ENCODE measurements at regions not wholly inside any gene's neighbourhood (a gene's known extent, or its start where the extent isn't known, plus 50 kb on each side); places are given as distances from the start of the nearest gene placed in this dataset.
"Not testable (repeated sequence)": the region's sequence is repeated elsewhere in the genome, so short reads cannot be mapped to it uniquely, and the experiment has no call there.

DNA sequence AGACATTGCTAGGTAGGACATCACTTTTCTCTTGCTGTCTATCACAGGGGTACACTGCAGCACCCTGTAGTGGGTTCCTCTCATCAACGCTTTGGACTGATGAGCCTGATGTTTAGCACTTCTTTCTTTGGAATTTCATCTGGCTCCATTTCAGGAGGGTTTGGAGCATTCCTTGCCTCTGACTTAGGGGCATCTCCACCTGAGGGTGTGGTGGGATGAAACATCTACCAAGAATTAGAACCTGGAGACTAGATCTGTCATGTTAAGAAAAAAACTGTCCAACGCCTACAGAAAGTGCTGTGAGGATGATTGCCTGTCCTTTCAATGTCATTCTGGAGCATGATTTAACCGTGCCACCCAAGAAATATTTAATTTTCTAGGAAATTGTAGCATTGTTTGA, 648.4 kb downstream of the ETS1 start:
- no peak overlapping the region for H3K4me3 ChIP-seq (ENCODE audit: low read depth, low read length)
- no peaks in the 10 kb centered on the region for H3K36me3 ChIP-seq (ENCODE audit: control insufficient read depth, insufficient read depth, low read length)
- H3K4me1 ChIP-seq (ENCODE audit: control insufficient read depth, insufficient read depth, low read length) = no peaks in the 10 kb centered on the region
- H3K27me3 ChIP-seq (ENCODE audit: control insufficient read depth, insufficient read depth, low read length) = no peaks in the 10 kb centered on the region
- H3K9ac ChIP-seq (ENCODE audit: low read depth, low read length) = no peak overlapping the region
- no peaks in the 10 kb centered on the region for H3K9me3 ChIP-seq (ENCODE audit: control insufficient read depth, insufficient read depth, low read length)

DNA sequence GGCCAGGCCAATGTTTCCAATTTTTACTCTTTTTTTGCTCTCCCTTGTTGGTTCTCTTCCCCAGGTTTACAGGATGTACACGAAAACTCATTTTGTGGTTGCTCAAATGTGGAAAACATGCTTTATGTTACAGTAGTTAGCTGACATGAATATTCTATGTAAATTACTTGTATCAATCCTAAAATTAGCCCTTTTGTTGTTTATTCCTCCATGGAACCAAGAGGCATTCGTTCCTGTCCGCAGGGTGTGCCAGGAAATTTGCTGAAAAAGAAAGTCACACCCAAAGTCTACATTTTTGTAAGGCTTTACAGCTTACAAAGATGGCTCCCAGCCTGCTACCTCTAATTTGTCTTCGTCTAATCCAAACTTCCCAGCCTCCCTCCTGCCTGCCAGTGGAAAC, 652.3 kb downstream of the ETS1 start:
- H3K36me3 ChIP-seq (ENCODE audit: control insufficient read depth, insufficient read depth, low read length) = no peaks in the 10 kb centered on the region
- no peaks in the 10 kb centered on the region for H3K4me1 ChIP-seq (ENCODE audit: control insufficient read depth, insufficient read depth, low read length)
- H3K9me3 ChIP-seq (ENCODE audit: control insufficient read depth, insufficient read depth, low read length) = no peaks in the 10 kb centered on the region
- H3K9ac ChIP-seq (ENCODE audit: low read depth, low read length) = no peak overlapping the region
- H3K4me3 ChIP-seq (ENCODE audit: low read depth, low read length) = no peak overlapping the region
- H3K27me3 ChIP-seq (ENCODE audit: control insufficient read depth, insufficient read depth, low read length) = no peaks in the 10 kb centered on the region

DNA sequence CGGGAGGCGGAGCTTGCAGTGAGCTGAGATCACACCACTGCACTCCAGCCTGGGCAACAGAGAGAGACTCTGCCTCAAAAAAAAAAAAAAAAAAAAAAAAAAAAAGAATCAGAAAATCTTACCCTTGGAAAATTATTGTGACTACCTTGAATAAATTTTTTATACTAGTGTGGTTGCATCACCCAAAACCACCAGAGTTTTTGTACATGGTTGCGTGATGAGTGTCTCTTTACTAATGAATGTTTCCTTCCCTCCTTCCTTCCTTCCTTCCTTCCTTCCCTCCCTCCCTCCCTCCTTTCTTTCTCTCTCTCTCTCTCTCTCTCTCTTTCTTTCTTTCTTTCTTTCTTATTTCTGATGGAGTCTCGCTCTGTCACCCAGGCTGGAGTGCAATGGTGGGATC, 653.4 kb downstream of the ETS1 start:
- not testable (repeated sequence) for H3K4me3 ChIP-seq (ENCODE audit: low read depth, low read length); H3K4me1 ChIP-seq (ENCODE audit: control insufficient read depth, insufficient read depth, low read length); H3K9ac ChIP-seq (ENCODE audit: low read depth, low read length); H3K27me3 ChIP-seq (ENCODE audit: control insufficient read depth, insufficient read depth, low read length); H3K36me3 ChIP-seq (ENCODE audit: control insufficient read depth, insufficient read depth, low read length); H3K9me3 ChIP-seq (ENCODE audit: control insufficient read depth, insufficient read depth, low read length)

DNA sequence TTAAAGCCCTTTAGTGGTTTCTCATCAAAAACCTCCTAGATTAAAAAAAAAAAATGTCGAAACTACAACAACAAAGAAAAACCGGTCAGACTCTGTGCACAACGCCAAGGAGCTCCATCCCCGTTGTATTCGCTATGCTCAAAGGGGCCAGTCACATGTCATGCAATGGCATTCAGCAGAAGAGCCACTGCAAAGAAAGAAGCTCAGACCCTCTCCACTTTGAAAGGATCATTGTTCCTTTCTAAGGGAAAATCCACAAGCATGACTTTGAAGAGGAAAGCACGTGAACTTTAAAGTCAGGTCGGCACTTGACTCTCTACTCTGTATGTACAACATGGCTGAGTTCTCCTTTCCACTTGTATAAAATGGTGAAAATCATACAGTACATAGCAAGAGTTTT, 655.6 kb downstream of the ETS1 start:
- Histone ChIP-seq H3K36me3 (ENCODE audit: control insufficient read depth, insufficient read depth, low read length) (no peaks in the 10 kb centered on the region), H3K27me3 (ENCODE audit: control insufficient read depth, insufficient read depth, low read length) (no peaks in the 10 kb centered on the region), H3K9me3 (ENCODE audit: control insufficient read depth, insufficient read depth, low read length) (no peaks in the 10 kb centered on the region), H3K4me3 (ENCODE audit: low read depth, low read length) (no peak overlapping the region), H3K9ac (ENCODE audit: low read depth, low read length) (no peak overlapping the region), H3K4me1 (ENCODE audit: control insufficient read depth, insufficient read depth, low read length) (no peaks in the 10 kb centered on the region)

DNA sequence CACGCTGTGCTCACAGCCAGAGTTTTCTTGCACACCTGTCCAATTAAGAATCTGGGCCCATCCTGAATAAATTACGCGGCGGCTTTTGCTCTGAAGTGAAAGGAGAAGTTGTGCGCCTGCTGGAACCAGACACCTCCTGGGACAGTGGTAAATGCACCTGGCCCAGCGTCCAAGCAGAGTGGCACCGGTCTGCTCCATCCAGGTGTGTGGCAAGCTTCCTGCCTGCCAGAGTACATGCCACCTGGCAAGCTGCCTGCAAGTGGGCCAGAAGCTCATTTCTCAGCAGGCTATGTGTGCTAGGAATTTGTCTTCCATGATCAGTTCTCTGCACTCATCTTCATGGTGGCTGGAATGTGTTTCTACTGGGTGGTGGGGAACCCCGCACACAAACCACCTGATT, 660.6 kb downstream of the ETS1 start:
- no peaks in the 10 kb centered on the region for H3K9me3 ChIP-seq (ENCODE audit: control insufficient read depth, insufficient read depth, low read length)
- H3K36me3 ChIP-seq (ENCODE audit: control insufficient read depth, insufficient read depth, low read length) = no peaks in the 10 kb centered on the region
- no peak overlapping the region for H3K4me3 ChIP-seq (ENCODE audit: low read depth, low read length)
- H3K9ac ChIP-seq (ENCODE audit: low read depth, low read length) = no peak overlapping the region
- H3K27me3 ChIP-seq (ENCODE audit: control insufficient read depth, insufficient read depth, low read length) = no peaks in the 10 kb centered on the region
- no peaks in the 10 kb centered on the region for H3K4me1 ChIP-seq (ENCODE audit: control insufficient read depth, insufficient read depth, low read length)

DNA sequence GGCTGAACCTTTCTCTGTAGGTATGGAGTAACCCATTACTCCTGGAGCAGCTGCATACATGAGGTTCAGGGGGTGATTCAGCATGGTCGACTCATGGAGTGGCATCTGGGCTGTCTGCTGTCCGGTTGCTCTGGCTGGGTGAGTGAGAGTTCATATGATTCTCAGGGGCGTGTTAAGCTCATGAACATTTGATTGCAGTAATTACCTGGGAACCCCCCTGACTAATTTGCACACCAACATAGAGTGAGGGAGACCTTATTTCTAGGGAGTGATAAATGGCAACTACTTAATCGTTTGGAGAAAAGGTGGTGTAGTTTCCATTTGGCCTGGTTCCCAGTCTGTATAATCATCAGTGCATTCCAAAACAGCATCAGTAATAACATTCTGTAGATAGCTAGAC, 661.9 kb downstream of the ETS1 start:
- H3K9ac ChIP-seq (ENCODE audit: low read depth, low read length) = no peak overlapping the region
- H3K27me3 ChIP-seq (ENCODE audit: control insufficient read depth, insufficient read depth, low read length) = no peaks in the 10 kb centered on the region
- no peaks in the 10 kb centered on the region for H3K4me1 ChIP-seq (ENCODE audit: control insufficient read depth, insufficient read depth, low read length)
- H3K36me3 ChIP-seq (ENCODE audit: control insufficient read depth, insufficient read depth, low read length) = no peaks in the 10 kb centered on the region
- no peaks in the 10 kb centered on the region for H3K9me3 ChIP-seq (ENCODE audit: control insufficient read depth, insufficient read depth, low read length)
- H3K4me3 ChIP-seq (ENCODE audit: low read depth, low read length) = no peak overlapping the region

DNA sequence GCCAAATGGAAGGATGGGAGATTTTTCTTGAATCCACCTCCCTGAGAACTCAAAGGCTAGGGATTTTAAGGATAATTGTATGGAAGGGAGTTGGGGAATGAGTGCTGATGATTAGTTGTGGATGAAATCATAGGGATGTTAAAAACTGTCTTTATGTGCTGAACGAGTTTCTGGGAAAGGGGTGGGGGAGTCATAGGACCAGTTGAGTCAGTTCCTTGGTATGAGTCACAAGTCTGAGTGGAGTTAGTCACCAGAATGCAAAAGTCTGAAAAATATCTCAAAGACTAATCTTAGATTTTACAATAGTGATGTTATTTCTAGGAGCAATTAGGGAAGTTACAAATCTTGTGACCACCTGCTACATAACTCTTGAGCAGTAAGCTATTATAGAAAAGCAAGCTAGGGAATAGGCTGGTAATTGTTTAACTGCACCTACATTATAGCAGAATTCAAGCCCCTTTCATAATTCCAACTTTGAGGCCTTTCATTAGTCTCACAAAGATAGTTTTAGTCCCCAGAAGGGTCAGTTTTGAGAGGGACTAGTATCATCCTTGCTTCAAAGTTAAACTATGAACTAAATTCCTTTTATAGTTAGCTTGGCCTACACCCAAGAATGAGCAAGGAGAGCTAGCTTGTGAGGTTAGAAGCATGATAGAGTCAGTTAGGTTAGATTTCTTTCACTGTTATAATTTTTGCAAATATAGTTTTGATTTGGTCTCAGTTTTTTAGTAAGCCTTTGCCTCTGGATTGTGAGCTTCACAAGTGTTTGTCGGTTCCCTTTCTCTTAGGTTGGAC, 668.0 kb downstream of the ETS1 start:
- Histone ChIP-seq H3K4me1 (ENCODE audit: control insufficient read depth, insufficient read depth, low read length) (no peaks in the 10 kb centered on the region), H3K9me3 (ENCODE audit: control insufficient read depth, insufficient read depth, low read length) (no peaks in the 10 kb centered on the region), H3K4me3 (ENCODE audit: low read depth, low read length) (no peak overlapping the region), H3K27me3 (ENCODE audit: control insufficient read depth, insufficient read depth, low read length) (no peaks in the 10 kb centered on the region), H3K9ac (ENCODE audit: low read depth, low read length) (no peak overlapping the region), H3K36me3 (ENCODE audit: control insufficient read depth, insufficient read depth, low read length) (no peaks in the 10 kb centered on the region)

DNA sequence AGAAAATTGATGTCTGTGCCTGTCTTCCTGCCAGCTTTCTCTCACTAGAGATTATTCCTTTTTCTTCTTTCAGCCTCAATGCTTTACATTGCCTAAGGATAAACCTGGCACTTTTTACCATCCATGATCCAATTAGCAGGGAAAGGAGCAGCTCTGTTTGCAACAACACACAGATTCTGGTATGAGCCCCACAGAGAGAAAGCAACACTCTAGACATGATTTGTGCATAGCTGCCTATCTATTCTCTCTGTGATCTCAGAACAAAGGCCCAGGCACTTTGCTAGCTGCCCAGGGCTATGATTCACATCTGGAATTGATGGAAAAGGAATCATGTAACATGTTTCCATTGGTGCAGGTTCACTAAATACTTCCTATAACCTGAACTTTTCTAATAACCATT, 685.0 kb downstream of the ETS1 start:
- H3K4me1 ChIP-seq (ENCODE audit: control insufficient read depth, insufficient read depth, low read length) = no peaks in the 10 kb centered on the region
- H3K36me3 ChIP-seq (ENCODE audit: control insufficient read depth, insufficient read depth, low read length) = no peaks in the 10 kb centered on the region
- H3K27me3 ChIP-seq (ENCODE audit: control insufficient read depth, insufficient read depth, low read length) = no peaks in the 10 kb centered on the region
- H3K9ac ChIP-seq (ENCODE audit: low read depth, low read length) = no peak overlapping the region
- H3K4me3 ChIP-seq (ENCODE audit: low read depth, low read length) = no peak overlapping the region
- H3K9me3 ChIP-seq (ENCODE audit: control insufficient read depth, insufficient read depth, low read length) = no peaks in the 10 kb centered on the region

DNA sequence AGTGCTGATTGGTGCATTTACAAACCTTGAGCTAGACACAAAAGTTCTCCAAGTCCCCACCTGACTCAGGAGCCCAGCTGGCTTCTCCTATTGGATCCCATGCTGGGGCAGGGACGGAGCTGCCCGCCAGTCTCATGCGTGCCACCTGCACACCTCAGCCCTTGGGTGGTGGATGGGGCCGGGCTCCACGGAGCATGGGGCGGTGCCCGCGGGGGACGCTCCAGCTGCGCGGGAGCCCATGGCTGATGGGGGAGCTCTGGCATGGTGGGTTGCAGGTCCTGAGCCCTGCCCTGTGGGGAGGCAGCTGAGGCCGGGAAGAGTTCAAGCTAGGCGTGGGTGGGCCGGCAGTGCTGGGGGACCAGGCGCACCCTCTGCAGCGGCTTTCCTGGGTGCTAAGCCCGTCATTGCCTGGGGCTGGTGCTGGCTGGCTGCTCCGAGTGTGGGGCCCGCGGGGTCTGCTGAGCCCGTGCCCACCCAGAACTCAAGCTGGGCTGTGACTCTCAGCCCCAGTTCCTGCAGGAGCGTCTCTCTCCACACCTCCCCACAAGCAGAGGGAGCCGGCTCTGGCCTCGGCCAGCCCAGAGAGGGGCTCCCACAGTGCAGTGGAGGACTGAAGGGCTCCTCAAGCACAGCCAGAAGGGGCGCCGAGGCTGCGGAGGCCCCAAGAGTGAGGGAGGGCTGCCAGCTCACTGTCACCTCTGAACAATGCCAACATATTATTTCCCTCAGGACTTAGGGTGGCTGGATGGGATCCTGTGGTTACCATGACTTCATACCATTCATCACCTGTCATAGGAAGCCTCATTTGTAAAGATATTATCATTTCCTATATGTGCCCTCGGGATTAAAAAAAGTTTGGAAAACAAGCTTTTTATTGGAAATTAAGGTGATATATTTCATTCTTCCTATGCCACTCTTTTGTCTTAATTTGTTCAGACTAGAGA, 688.7 kb downstream of the ETS1 start:
- Histone ChIP-seq H3K9ac (ENCODE audit: low read depth, low read length) (no peak overlapping the region), H3K4me1 (ENCODE audit: control insufficient read depth, insufficient read depth, low read length) (no peaks in the 10 kb centered on the region), H3K4me3 (ENCODE audit: low read depth, low read length) (no peak overlapping the region), H3K36me3 (ENCODE audit: control insufficient read depth, insufficient read depth, low read length) (no peaks in the 10 kb centered on the region), H3K27me3 (ENCODE audit: control insufficient read depth, insufficient read depth, low read length) (no peaks in the 10 kb centered on the region), H3K9me3 (ENCODE audit: control insufficient read depth, insufficient read depth, low read length) (no peaks in the 10 kb centered on the region)

DNA sequence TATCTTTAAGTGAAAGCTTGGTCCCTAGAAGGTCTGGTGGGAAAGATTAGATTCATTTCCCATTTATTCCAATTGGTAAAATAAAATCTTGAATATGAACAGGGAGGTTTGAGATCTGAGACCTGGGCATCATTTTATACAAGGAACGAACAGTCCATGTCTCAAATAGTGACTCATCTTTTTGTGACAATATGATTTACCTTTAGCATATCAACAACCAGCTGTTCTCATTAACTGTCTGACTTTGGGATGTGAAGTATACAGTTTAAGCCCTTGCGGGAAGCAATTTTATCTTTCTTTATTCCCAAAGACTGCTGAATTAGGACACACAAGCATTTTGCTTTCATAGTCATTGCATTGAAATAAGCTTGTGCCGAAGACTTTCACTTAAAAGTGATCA, 691.6 kb downstream of the ETS1 start:
- Histone ChIP-seq H3K27me3 (ENCODE audit: control insufficient read depth, insufficient read depth, low read length) (no peaks in the 10 kb centered on the region), H3K9ac (ENCODE audit: low read depth, low read length) (no peak overlapping the region), H3K4me1 (ENCODE audit: control insufficient read depth, insufficient read depth, low read length) (no peaks in the 10 kb centered on the region), H3K9me3 (ENCODE audit: control insufficient read depth, insufficient read depth, low read length) (no peaks in the 10 kb centered on the region), H3K4me3 (ENCODE audit: low read depth, low read length) (no peak overlapping the region), H3K36me3 (ENCODE audit: control insufficient read depth, insufficient read depth, low read length) (no peaks in the 10 kb centered on the region)

DNA sequence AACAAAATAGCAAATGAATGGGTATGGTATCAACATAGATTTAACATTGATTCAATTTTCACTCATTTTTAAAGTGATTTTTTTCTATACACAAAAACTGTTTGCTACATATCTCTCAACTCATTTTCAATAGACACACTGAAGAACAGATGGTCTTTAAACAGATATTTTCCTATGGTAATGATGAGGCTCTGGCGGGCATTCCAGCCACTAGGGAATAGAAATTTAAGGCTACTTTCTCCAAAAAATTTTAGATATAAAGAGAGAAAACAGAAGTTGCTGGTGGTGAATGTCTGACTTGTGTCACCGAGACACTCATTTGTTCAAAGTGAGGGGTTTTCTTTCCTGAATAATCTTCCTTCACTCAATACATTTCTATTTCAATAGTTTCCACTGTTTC, 693.0 kb downstream of the ETS1 start:
- Histone ChIP-seq H3K27me3 (ENCODE audit: control insufficient read depth, insufficient read depth, low read length) (no peaks in the 10 kb centered on the region), H3K36me3 (ENCODE audit: control insufficient read depth, insufficient read depth, low read length) (no peaks in the 10 kb centered on the region), H3K4me3 (ENCODE audit: low read depth, low read length) (no peak overlapping the region), H3K4me1 (ENCODE audit: control insufficient read depth, insufficient read depth, low read length) (no peaks in the 10 kb centered on the region), H3K9me3 (ENCODE audit: control insufficient read depth, insufficient read depth, low read length) (no peaks in the 10 kb centered on the region), H3K9ac (ENCODE audit: low read depth, low read length) (no peak overlapping the region)

Measured in iPS-15b (cell line).